IgD-negative memory B cell (primary cell): ENCODE measurements at regions not wholly inside any gene's neighbourhood (a gene's known extent, or its start where the extent isn't known, plus 50 kb on each side); places are given as distances from the start of the nearest gene placed in this dataset.
"Not testable (repeated sequence)": the region's sequence is repeated elsewhere in the genome, so short reads cannot be mapped to it uniquely, and the experiment has no call there.

Experiments used
- H3K27ac Mint-ChIP-seq, 3 donors: one replicate each; pipeline ENCODE4 v1.8.0; 2020 to 2022; ENCODE audit warnings: mild to moderate bottlenecking in 3 of 3, mixed read lengths in 3 of 3, moderate library complexity in 1 of 3
- H3K27me3 Mint-ChIP-seq: one replicate; pipeline ENCODE4 v1.8.0; 2021; ENCODE audit warnings: mixed read lengths
- H3K36me3 Mint-ChIP-seq: one replicate; pipeline ENCODE4 v1.8.0; 2020; ENCODE audit warnings: mild to moderate bottlenecking, mixed read lengths
- H3K4me1 Mint-ChIP-seq, 3 donors: one replicate each; pipeline ENCODE4 v1.8.0; 2020 to 2022; ENCODE audit warnings: mixed read lengths in 3 of 3, mild to moderate bottlenecking in 1 of 3
- H3K4me3 Mint-ChIP-seq, 4 donors: one replicate each; pipeline ENCODE4 v1.8.0; 2020 to 2022; ENCODE audit warnings: mild to moderate bottlenecking in 4 of 4, mixed read lengths in 4 of 4, moderate library complexity in 3 of 4
- H3K9me3 Mint-ChIP-seq, 3 donors: one replicate each; pipeline ENCODE4 v1.8.0; 2020 to 2021; ENCODE audit warnings: mixed read lengths in 3 of 3, mild to moderate bottlenecking in 1 of 3

DNA sequence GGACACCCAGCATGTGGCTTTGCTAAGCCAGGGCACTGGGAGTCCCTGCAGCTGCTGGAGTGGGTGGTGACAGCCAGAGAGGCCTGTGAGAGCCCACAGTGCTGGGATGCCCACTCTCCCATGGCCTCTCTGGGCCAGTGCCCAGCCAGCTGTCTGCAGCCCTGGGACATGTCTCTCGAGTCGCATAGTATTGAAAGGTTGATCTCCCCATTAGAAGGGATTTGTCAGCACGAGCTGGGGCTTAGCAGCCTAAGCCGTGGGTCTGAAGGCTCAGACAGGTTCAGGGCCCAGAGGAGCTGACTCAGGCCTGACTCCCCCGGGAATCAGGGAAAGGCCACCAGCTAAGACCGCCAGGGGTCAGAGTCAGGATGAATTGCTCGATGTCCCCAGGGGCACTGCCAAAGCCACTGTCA lies 53.5 kb downstream of the FOXD2 start:
- Mint-ChIP-seq H3K36me3 (peaks cover 2% of the 10 kb centered on the region), H3K27ac (no peak overlapping the region)

DNA sequence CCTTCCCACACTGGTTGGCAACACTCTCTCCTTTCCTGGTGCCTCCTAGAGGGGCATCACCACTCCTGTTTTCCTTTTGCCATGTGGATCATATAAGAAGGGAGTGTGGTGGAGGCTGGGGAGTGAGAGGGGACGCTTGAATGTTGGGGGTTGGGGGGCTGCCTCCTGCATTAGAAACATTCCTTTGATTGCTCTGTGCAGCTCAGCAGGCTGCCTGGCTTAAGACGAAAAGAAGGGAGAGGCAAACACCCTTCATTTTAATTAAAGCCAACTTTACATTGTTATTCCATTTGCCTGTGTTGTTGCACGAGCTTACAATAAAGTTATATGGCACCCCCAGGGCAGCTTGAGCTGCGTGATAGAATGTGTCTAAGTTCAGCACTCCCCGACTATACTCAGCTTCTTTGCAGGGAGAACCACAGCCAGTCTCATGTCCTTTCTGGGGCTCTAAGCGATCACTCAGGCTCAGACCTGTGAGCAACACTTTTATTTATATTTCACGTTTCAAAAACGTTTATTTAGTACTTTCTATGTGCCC lies 57.4 kb downstream of the FOXD2 start:
- H3K27ac Mint-ChIP-seq = no peak overlapping the region
- peaks cover 0 to 1% (median 0%) of the 10 kb centered on the region in 3 donors for H3K4me1 Mint-ChIP-seq
- peaks cover 2% of the 10 kb centered on the region for H3K36me3 Mint-ChIP-seq
- H3K4me3 Mint-ChIP-seq = no peak overlapping the region
- H3K9me3 Mint-ChIP-seq = no peaks in the 10 kb centered on the region
- peaks cover 14% of the 10 kb centered on the region for H3K27me3 Mint-ChIP-seq

More for the DNA sequence above, 53.5 kb downstream of the FOXD2 start:
- Mint-ChIP-seq H3K4me1 (peaks cover 0 to 1% (median 0%) of the 10 kb centered on the region in 3 donors), H3K9me3 (peaks cover 0 to 3% (median 0%) of the 10 kb centered on the region in 3 donors), H3K27me3 (peaks cover 11% of the 10 kb centered on the region), H3K4me3 (no peak overlapping the region)

DNA sequence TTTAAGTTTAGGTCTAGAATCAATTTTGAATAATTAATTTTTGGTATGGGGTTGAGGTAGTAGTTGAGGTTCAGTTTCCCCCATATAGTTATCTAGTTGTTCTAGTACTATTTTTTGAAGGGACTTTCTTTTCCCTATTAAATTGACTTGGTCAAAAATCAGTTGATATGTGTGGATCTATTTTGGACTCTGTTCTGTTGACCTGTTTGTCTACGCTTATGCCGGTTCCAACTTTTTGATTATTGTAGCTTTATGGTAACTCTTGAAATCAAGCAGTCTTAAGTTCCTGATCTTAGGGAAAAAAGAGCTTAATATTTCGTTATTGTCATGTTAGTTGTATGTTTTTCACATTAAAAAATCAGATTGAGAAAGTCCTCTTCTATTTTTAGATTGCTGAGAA lies 60.7 kb downstream of the FOXD2 start:
- Mint-ChIP-seq H3K27ac (no peak overlapping the region), H3K4me1 (no peaks in the 10 kb centered on the region), H3K27me3 (peaks cover 22% of the 10 kb centered on the region), H3K36me3 (peaks cover 2% of the 10 kb centered on the region), H3K9me3 (no peaks in the 10 kb centered on the region), H3K4me3 (no peak overlapping the region)

DNA sequence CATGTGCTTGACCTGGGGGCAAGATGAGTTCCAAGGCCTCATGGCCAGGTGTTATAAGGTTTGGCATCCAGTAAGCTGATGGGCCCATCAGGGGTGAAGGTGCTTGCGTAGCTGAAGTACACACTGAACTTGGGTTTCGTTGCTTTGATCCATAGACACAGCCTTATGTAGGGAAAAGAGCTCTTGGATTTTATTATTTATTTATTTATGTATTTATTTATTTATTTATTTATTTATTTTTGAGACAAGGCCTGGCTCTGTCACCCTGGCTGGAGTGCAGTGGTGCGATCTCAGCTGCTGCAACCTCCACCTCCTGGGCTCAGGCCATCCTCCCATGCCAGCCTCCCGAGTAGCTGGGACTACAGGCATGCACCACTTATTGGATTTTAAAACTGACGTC lies 63.2 kb downstream of the FOXD2 start:
- H3K4me1 Mint-ChIP-seq = peaks cover 0 to 2% (median 0%) of the 10 kb centered on the region in 3 donors
- H3K4me3 Mint-ChIP-seq = no peak overlapping the region
- H3K27ac Mint-ChIP-seq = no peak overlapping the region
- H3K9me3 Mint-ChIP-seq = peaks cover 3 to 4% (median 4%) of the 10 kb centered on the region in 3 donors
- H3K27me3 Mint-ChIP-seq = peaks cover 33% of the 10 kb centered on the region
- no peaks in the 10 kb centered on the region for H3K36me3 Mint-ChIP-seq

DNA sequence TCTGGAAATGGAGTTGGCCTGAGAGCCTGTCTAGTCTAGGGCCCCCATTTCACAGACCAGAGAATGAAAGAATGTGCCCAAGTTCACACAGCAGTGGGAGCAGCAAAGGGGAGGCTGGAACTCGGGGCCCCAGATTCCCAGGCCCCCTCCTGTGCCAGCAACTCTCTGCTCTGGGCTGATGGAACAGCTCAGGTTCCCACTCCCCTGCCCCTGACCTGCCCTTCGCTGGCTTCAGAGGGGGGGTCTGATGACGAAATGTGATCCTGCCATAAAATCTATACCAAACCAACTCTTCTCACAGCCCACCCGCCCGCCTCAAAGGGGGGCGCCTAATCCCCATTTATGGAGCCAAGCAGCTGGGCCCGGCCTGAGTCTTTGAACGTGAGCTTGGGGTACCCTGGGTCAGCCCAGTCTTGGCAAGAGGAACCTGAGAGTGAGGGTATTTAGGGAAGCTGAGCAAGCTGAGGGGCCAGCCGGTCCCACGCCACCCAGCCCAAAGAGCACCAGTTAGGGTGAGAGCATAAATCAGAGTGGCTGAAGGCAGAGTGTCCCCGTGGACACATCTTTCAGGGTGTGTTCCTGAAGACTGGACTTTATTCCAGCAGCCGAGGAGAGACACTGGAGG lies 65.0 kb downstream of the FOXD2 start:
- Mint-ChIP-seq H3K27ac (no peak overlapping the region), H3K9me3 (peaks cover 3 to 7% (median 4%) of the 10 kb centered on the region in 3 donors), H3K36me3 (peaks cover 3% of the 10 kb centered on the region), H3K4me3 (no peak overlapping the region), H3K4me1 (peaks cover 0 to 5% (median 2%) of the 10 kb centered on the region in 3 donors), H3K27me3 (peaks cover 43% of the 10 kb centered on the region)

DNA sequence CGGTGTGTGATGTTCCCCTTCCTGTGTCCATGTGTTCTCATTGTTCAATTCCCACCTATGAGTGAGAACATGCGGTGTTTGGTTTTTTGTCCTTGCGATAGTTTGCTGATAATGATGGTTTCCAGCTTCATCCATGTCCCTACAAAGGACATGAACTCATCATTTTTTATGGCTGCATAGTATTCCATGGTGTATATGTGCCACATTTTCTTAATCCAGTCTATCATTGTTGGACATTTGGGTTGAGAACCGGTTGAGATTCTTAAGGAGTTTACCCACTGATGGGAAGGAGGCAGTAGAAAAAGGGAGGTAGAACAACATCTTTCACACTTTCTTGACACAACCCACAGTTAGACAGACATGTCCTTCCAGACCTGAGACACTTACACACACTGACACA lies 67.0 kb downstream of the FOXD2 start:
- H3K36me3 Mint-ChIP-seq, H3K4me1 Mint-ChIP-seq, H3K9me3 Mint-ChIP-seq, H3K27ac Mint-ChIP-seq, H3K4me3 Mint-ChIP-seq: not testable (repeated sequence)
- H3K27me3 Mint-ChIP-seq = peaks cover 47% of the 10 kb centered on the region

DNA sequence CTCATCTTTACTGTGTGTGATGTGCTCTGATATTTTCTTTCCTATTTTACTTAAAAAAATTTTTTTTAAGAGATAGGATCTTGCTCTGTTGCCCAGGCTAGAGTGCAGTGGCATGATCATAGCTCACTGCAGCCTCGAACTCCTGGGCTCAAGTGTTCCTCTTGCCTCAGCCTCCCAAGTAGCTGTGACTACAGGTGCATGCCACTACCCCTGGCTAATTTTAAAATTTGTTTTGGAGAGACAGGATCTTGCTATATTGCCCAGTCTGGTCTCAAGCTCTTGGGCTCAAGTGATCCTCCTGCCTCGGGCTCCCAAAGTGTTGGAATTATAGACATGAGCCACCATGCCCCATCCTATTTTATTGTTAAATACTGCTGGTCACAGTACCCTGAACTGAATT lies 67.4 kb downstream of the FOXD2 start:
- Mint-ChIP-seq H3K27ac (no peak overlapping the region), H3K27me3 (peaks cover 49% of the 10 kb centered on the region), H3K4me1 (peaks cover 0 to 7% (median 4%) of the 10 kb centered on the region in 3 donors), H3K9me3 (peaks cover 3 to 7% (median 4%) of the 10 kb centered on the region in 3 donors), H3K36me3 (peaks cover 3% of the 10 kb centered on the region), H3K4me3 (no peak overlapping the region)

DNA sequence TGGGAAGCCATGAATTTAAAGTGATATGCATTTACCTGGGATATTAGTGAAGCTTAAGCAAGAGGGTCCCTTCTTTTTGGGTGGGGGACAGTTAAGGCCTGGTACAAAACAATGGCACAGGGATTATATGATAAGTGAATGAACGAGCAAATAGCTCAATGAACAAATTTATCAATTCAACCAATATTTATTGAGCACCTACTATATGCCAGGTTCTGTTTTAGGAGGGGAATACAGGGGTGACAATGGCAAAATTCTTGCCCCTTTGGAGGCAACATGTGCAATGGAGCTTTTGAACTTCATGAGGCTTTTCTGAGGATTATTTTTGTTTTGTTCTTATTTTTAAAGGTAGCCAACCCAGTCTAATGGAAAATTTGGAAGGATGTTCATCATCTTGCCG lies 68.2 kb downstream of the FOXD2 start:
- Mint-ChIP-seq H3K27ac (no peak overlapping the region), H3K4me1 (peaks cover 0 to 7% (median 4%) of the 10 kb centered on the region in 3 donors), H3K36me3 (peaks cover 3% of the 10 kb centered on the region), H3K9me3 (peaks cover 3 to 7% (median 4%) of the 10 kb centered on the region in 3 donors), H3K27me3 (peaks cover 47% of the 10 kb centered on the region), H3K4me3 (no peak overlapping the region)

DNA sequence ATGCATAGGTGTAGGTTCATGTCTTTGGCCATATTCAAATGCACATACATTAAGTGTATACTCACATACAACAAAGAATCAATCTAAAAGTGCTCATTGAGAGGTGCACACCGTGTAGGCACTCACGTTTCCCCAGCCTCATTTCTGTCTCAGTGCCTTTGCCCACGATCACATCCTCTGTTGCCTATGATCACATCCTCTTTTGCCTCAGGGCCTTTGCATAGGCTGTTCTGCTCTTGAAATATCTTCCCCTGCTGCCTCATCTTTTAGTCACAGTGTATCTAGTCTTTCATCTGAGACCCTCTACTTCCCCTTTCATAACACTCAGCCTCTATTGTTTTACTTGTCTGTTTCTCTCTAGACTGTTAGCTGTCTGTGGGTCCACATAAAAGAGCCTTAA lies 69.3 kb downstream of the FOXD2 start:
- no peak overlapping the region for H3K27ac Mint-ChIP-seq
- H3K4me3 Mint-ChIP-seq = peak overlapping the region in 2 of 4 donors; percentile 28 to 32
- H3K36me3 Mint-ChIP-seq = peaks cover 3% of the 10 kb centered on the region
- peaks cover 0 to 7% (median 4%) of the 10 kb centered on the region in 3 donors for H3K4me1 Mint-ChIP-seq
- peaks cover 50% of the 10 kb centered on the region for H3K27me3 Mint-ChIP-seq
- peaks cover 3 to 7% (median 4%) of the 10 kb centered on the region in 3 donors for H3K9me3 Mint-ChIP-seq

DNA sequence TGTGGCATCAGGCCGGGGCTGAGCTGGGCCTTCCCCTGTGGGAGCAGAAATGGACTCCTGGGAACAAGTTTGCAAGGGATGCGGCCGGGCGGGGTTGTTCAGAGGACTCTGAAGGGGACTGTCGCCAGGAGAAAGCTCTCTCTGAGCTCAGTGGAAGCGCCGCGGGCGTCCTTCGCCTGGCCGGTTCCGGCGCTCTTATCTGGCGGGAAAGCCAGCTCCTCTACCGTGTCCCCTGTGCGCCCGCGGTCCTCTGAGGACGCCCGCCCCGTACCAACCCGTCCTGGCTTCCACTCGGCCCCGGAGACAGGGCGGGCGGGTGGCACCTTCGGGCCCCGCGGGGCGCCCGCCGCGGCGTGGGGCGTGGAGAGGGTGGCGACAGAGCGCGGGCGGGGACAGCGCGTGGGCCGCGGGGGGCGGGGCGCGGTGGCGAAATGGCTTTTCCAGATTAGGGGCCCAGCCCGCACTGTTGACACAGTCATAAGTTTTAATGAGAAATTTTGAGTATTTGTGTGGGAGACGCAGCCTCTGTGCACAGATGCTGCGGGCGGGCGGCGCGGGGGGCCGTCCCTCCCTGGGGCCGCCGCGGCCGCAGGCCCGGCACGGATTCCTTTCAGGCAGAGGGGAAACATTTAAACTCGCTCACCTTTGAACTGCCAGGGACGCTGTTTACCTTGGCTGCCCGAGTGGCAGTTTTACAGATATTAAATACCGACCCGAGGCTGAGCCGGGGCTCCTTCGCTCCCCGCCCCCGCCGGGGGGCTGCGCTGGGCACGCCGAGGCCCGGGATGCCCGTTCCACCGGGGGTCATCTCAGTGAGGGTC lies 70.2 kb downstream of the FOXD2 start:
- H3K4me3 Mint-ChIP-seq = peak overlapping the region; percentile 61 to 88 (median 76)
- H3K27ac Mint-ChIP-seq = no peak overlapping the region
- peaks cover 0 to 7% (median 4%) of the 10 kb centered on the region in 3 donors for H3K4me1 Mint-ChIP-seq
- H3K36me3 Mint-ChIP-seq = peaks cover 3% of the 10 kb centered on the region
- H3K27me3 Mint-ChIP-seq = peaks cover 48% of the 10 kb centered on the region
- H3K9me3 Mint-ChIP-seq = peaks cover 3 to 7% (median 4%) of the 10 kb centered on the region in 3 donors

DNA sequence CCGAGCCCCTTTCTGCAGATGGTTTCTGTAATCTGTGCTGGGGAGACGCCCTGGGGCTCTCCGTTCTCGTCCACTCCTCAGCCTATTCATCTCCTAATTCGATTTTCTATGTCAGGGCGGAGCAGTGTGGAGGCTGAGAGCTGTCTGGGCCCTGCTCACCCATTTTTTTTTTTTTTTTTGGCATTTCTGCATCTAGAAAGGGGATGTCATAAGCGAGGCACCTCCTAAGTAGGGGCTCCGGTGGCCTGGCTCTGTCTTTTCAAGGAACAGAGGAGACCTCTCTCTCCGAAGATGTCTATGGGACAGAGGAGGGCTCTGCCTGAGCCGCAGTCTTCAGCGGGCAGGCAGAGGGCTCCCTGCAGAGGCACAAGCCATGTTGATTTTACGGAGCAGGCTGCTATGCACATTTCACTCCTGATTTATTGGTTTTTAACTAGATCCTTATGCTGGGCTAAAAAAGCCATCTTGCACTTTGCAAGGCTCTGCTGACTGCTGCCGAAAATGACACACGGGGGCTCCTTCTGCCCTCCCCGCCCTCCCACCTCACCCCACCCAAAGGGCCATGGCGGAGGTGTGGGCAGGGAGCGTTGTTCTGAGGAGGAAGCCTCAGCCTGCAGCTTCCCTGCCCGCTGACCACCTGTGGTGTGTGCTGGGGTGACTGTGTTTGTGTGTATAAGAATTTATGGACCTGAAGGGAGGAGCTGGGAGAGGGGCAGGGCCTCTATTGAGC lies 71.0 kb downstream of the FOXD2 start:
- Mint-ChIP-seq H3K9me3 (peaks cover 3 to 11% (median 4%) of the 10 kb centered on the region in 3 donors), H3K27me3 (peaks cover 44% of the 10 kb centered on the region), H3K27ac (no peak overlapping the region), H3K4me3 (peak overlapping the region; percentile 61 to 88 (median 76)), H3K36me3 (peaks cover 3% of the 10 kb centered on the region), H3K4me1 (peaks cover 0 to 7% (median 4%) of the 10 kb centered on the region in 3 donors)

DNA sequence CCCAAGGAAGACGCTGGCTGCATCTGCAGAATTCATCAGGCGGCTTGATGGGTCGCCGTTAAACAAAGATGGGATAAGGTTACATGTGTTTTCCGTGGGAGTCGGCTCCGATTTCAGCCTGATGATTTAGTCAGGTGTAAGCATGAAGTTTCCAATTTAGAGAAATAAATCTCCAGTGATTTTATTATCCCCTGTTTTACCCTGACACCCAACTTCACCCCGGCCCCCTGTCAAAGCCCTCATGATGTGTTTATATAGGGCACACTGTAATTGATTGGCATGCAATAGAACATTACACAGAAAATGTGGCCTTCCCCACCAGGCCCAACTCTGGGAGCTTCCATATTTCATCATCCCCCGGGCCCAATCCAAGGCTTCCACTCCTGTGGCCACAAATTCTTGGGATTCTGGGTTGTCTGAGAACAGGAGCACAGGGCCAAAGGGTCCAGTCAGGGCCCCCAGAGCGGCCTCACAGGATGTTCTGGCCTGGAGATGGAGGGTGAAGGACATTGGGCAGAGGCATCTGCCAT lies 72.5 kb downstream of the FOXD2 start:
- H3K27me3 Mint-ChIP-seq = peaks cover 43% of the 10 kb centered on the region
- no peak overlapping the region for H3K4me3 Mint-ChIP-seq
- H3K36me3 Mint-ChIP-seq = peaks cover 5% of the 10 kb centered on the region
- peaks cover 0 to 7% (median 4%) of the 10 kb centered on the region in 3 donors for H3K4me1 Mint-ChIP-seq
- H3K9me3 Mint-ChIP-seq = peaks cover 4 to 18% (median 6%) of the 10 kb centered on the region in 3 donors
- H3K27ac Mint-ChIP-seq = no peak overlapping the region

DNA sequence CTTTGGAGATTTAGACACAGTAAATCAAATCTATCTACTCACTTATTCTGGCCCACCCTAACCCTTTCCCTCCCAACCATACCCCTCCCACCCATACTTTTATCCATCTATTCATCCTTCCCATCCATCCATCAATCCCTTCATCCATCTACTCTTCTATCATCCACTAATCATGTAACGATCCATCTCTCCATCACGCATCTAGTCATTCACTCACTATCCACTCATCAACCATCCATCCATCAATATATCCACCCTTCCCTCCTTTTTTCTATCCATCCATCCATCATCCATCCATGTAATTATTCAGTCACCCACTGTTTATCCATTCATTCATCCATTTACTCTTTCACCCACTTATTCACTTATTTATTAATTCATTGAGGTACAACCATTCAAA lies 74.0 kb downstream of the FOXD2 start:
- Mint-ChIP-seq H3K4me3 (no peak overlapping the region), H3K9me3 (peaks cover 2 to 14% (median 6%) of the 10 kb centered on the region in 3 donors), H3K4me1 (peaks cover 0 to 7% (median 2%) of the 10 kb centered on the region in 3 donors), H3K36me3 (peaks cover 5% of the 10 kb centered on the region), H3K27ac (no peak overlapping the region), H3K27me3 (peaks cover 33% of the 10 kb centered on the region)

DNA sequence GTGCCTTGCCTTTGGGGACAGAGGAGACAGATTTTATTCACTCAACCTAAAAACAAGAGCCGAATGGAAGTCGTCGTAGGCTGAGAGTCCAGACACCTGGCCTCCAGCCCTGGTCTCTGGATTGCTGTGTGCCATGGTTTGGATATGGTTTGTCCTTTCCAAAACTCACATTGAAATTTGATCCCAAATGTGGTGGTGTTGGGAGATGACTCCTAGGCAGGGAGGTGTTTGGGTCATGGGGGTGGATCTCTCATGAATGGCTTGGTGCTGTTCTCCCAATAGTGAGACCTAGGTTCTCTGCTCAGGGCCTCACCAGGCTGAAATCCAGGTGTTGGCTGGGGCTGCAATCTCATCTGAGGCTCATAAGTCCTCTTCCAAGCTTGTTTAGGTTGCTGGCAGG lies 75.5 kb downstream of the FOXD2 start:
- peaks cover 0 to 2% (median 2%) of the 10 kb centered on the region in 3 donors for H3K4me1 Mint-ChIP-seq
- peak overlapping the region in 1 of 4 donors; percentile 77 for H3K4me3 Mint-ChIP-seq
- peaks cover 1% of the 10 kb centered on the region for H3K36me3 Mint-ChIP-seq
- peaks cover 30% of the 10 kb centered on the region for H3K27me3 Mint-ChIP-seq
- no peak overlapping the region for H3K27ac Mint-ChIP-seq
- peaks cover 2 to 11% (median 8%) of the 10 kb centered on the region in 3 donors for H3K9me3 Mint-ChIP-seq
